Liver (tissue), 7 donors: ENCODE measurements at regions not wholly inside any gene's neighbourhood (a gene's known extent, or its start where the extent isn't known, plus 50 kb on each side); places are given as distances from the start of the nearest gene placed in this dataset.

ENCODE experiments used
- DNase-seq: peaks from one replicate; pipeline ENCODE4 v3.0.0-alpha.2; 2017; ENCODE audit warnings: low spot score
- H3K27ac ChIP-seq, 2 donors: one replicate each; pipeline ENCODE4 v1.7.0; 2013; ENCODE audit warnings: inconsistent platforms in 2 of 2, low read length in 2 of 2, control low read depth in 1 of 2, low read depth in 1 of 2, mild to moderate bottlenecking in 1 of 2
- H3K27me3 ChIP-seq, 4 donors: one replicate each; pipeline versions ENCODE4 v1.6.1 to v1.7.0; 2013; ENCODE audit warnings: low read length in 3 of 4, inconsistent platforms in 1 of 4, mild to moderate bottlenecking in 1 of 4, moderate library complexity in 1 of 4; ENCODE audit not compliant: control insufficient read depth in 4 of 4, insufficient read depth in 4 of 4
- H3K36me3 ChIP-seq, 4 donors: one replicate each; pipeline versions ENCODE4 v1.6.1 to v1.7.0; 2013; ENCODE audit warnings: low read length in 3 of 4, mild to moderate bottlenecking in 3 of 4, low read depth in 1 of 4, moderate library complexity in 1 of 4; ENCODE audit not compliant: control insufficient read depth in 4 of 4, insufficient read depth in 3 of 4
- H3K4me1 ChIP-seq, 4 donors: one replicate each; pipeline versions ENCODE4 v1.6.1 to v1.7.0; 2013; ENCODE audit warnings: low read length in 3 of 4, mild to moderate bottlenecking in 3 of 4, moderate library complexity in 1 of 4; ENCODE audit not compliant: control insufficient read depth in 4 of 4, insufficient read depth in 4 of 4
- H3K4me3 ChIP-seq, 3 donors: one replicate each; pipeline versions ENCODE4 v1.6.1 to v1.7.0; 2013; ENCODE audit warnings: low read length in 3 of 3, control low read depth in 1 of 3, low read depth in 1 of 3, mild to moderate bottlenecking in 1 of 3
- H3K9ac ChIP-seq, 2 donors: one replicate each; pipeline ENCODE4 v1.7.0; 2013; ENCODE audit warnings: low read length in 2 of 2, mild to moderate bottlenecking in 2 of 2, moderate library complexity in 2 of 2, control low read depth in 1 of 2, low read depth in 1 of 2
- H3K9me3 ChIP-seq, 4 donors: one replicate each; pipeline versions ENCODE4 v1.6.1 to v1.7.0; 2013; ENCODE audit warnings: low read length in 3 of 4; ENCODE audit not compliant: control insufficient read depth in 4 of 4
- EGR1 ChIP-seq, 2 donors: IDR thresholded peaks; 2 replicates each; pipeline ENCODE4 v1.6.1; 2016 to 2018; ENCODE audit warnings: antibody characterized with exemption in 2 of 2, low read depth in 2 of 2
- FOXA1 ChIP-seq: IDR thresholded peaks from 2 replicates; pipeline ENCODE4 v1.6.1; 2016; ENCODE audit warnings: antibody characterized with exemption
- FOXA2 ChIP-seq: IDR thresholded peaks from 2 replicates; pipeline ENCODE4 v1.6.1; 2016; ENCODE audit warnings: antibody characterized with exemption
- GABPA ChIP-seq, 2 donors: IDR thresholded peaks in 1 of 2; conservative IDR thresholded peaks in 1 of 2; 2 replicates each; pipeline ENCODE4 v1.6.1; 2016; ENCODE audit warnings: antibody characterized with exemption in 2 of 2, mild to moderate bottlenecking in 1 of 2, moderate library complexity in 1 of 2
- HNF4A ChIP-seq, 2 donors: conservative IDR thresholded peaks; 2 replicates each; pipeline ENCODE4 v1.6.1; 2016; ENCODE audit warnings: antibody characterized with exemption in 2 of 2, mild to moderate bottlenecking in 2 of 2
- HNF4G ChIP-seq: IDR thresholded peaks from 2 replicates; pipeline ENCODE4 v1.6.1; 2016; ENCODE audit warnings: antibody characterized with exemption
- JUND ChIP-seq, 2 donors: IDR thresholded peaks; 2 replicates each; pipeline ENCODE4 v1.6.1; 2016; ENCODE audit warnings: antibody characterized with exemption in 2 of 2
- NR2F2 ChIP-seq: IDR thresholded peaks from 2 replicates; pipeline ENCODE4 v1.6.1; 2016; ENCODE audit warnings: antibody characterized with exemption
- RAD21 ChIP-seq, 2 donors: IDR thresholded peaks; 2 replicates each; pipeline ENCODE4 v1.6.1; 2016; ENCODE audit warnings: antibody characterized with exemption in 2 of 2, mild to moderate bottlenecking in 2 of 2
- RXRA ChIP-seq, 2 donors: IDR thresholded peaks; 2 replicates each; pipeline ENCODE4 v1.6.1; 2017 to 2018; ENCODE audit warnings: antibody characterized with exemption in 2 of 2, mild to moderate bottlenecking in 1 of 2
- SP1 ChIP-seq: IDR thresholded peaks from 2 replicates; pipeline ENCODE4 v1.6.1; 2018; ENCODE audit warnings: antibody characterized with exemption, mild to moderate bottlenecking
- TAF1 ChIP-seq: conservative IDR thresholded peaks from 2 replicates; pipeline ENCODE4 v1.6.1; 2016; ENCODE audit warnings: antibody characterized with exemption, mild to moderate bottlenecking
- YY1 ChIP-seq: IDR thresholded peaks from 2 replicates; pipeline ENCODE4 v1.6.1; 2016; ENCODE audit warnings: antibody characterized with exemption, mild to moderate bottlenecking
- TF ChIP-seq, protein P1 (sequence below): IDR thresholded peaks from 2 replicates; pipeline ENCODE4 v1.6.1; 2016; ENCODE audit warnings: antibody characterized with exemption
- TF ChIP-seq, protein P2 (sequence below): IDR thresholded peaks from 2 replicates; pipeline ENCODE4 v1.6.1; 2016; ENCODE audit warnings: antibody characterized with exemption, mild to moderate bottlenecking
- TF ChIP-seq, protein P3 (sequence below): IDR thresholded peaks from 2 replicates; pipeline ENCODE4 v1.6.1; 2016; ENCODE audit warnings: antibody characterized with exemption
- TF ChIP-seq, protein P4 (sequence below): fragments of 150-350 bp; IDR thresholded peaks from 2 replicates; pipeline ENCODE4 v1.5.1; 2017; ENCODE audit warnings: improper control_type of control experiment, low read depth, low read length; ENCODE audit not compliant: missing input control
- donor health status: healthy.
- donor health status: healthy.
- donor health status: healthy.
- donor health status: healthy.

DNA sequence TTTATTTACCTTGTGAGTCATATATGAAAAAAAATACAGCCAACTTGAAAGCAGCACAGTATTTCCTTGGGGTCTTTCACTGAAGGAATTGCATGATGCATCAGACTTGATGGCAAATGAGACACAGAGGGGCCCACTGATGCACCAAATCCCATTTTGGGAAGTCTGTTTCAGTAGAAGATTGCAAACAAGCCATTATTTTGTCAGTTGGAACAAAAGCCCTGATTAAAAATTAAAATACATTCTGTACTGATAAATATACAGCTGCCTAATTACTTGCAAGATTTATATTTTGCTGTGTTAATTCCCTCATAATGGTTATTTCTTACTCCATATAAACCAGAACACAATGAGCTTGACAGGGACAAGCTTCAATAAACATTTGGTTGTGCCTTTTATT lies 370.4 kb downstream of the SUCLG1 start:
- Histone ChIP-seq H3K36me3 (no peaks in the 10 kb centered on the region), H3K27me3 (no peaks in the 10 kb centered on the region), H3K4me1 (no peaks in the 10 kb centered on the region), H3K9ac (no peak overlapping the region), H3K27ac (no peak overlapping the region), H3K4me3 (no peak overlapping the region), H3K9me3 (no peaks in the 10 kb centered on the region)
- TF ChIP-seq EGR1 (IDR thresholded peaks at IDR 0.05; ENCODE audit: low read depth in 2 of 2) = no peak
- no peak for TF ChIP-seq JUND (IDR thresholded peaks at IDR 0.05)
- no peak for TF ChIP-seq FOXA2
- no peak for TF ChIP-seq NR2F2
- TF ChIP-seq, protein P1, sequence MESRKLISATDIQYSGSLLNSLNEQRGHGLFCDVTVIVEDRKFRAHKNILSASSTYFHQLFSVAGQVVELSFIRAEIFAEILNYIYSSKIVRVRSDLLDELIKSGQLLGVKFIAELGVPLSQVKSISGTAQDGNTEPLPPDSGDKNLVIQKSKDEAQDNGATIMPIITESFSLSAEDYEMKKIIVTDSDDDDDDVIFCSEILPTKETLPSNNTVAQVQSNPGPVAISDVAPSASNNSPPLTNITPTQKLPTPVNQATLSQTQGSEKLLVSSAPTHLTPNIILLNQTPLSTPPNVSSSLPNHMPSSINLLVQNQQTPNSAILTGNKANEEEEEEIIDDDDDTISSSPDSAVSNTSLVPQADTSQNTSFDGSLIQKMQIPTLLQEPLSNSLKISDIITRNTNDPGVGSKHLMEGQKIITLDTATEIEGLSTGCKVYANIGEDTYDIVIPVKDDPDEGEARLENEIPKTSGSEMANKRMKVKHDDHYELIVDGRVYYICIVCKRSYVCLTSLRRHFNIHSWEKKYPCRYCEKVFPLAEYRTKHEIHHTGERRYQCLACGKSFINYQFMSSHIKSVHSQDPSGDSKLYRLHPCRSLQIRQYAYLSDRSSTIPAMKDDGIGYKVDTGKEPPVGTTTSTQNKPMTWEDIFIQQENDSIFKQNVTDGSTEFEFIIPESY = no peak
- no peak for TF ChIP-seq TAF1
- TF ChIP-seq, protein P2, sequence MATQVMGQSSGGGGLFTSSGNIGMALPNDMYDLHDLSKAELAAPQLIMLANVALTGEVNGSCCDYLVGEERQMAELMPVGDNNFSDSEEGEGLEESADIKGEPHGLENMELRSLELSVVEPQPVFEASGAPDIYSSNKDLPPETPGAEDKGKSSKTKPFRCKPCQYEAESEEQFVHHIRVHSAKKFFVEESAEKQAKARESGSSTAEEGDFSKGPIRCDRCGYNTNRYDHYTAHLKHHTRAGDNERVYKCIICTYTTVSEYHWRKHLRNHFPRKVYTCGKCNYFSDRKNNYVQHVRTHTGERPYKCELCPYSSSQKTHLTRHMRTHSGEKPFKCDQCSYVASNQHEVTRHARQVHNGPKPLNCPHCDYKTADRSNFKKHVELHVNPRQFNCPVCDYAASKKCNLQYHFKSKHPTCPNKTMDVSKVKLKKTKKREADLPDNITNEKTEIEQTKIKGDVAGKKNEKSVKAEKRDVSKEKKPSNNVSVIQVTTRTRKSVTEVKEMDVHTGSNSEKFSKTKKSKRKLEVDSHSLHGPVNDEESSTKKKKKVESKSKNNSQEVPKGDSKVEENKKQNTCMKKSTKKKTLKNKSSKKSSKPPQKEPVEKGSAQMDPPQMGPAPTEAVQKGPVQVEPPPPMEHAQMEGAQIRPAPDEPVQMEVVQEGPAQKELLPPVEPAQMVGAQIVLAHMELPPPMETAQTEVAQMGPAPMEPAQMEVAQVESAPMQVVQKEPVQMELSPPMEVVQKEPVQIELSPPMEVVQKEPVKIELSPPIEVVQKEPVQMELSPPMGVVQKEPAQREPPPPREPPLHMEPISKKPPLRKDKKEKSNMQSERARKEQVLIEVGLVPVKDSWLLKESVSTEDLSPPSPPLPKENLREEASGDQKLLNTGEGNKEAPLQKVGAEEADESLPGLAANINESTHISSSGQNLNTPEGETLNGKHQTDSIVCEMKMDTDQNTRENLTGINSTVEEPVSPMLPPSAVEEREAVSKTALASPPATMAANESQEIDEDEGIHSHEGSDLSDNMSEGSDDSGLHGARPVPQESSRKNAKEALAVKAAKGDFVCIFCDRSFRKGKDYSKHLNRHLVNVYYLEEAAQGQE = no peak
- TF ChIP-seq, protein P3, sequence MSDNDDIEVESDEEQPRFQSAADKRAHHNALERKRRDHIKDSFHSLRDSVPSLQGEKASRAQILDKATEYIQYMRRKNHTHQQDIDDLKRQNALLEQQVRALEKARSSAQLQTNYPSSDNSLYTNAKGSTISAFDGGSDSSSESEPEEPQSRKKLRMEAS = no peak
- no peak for DNase-seq

DNA sequence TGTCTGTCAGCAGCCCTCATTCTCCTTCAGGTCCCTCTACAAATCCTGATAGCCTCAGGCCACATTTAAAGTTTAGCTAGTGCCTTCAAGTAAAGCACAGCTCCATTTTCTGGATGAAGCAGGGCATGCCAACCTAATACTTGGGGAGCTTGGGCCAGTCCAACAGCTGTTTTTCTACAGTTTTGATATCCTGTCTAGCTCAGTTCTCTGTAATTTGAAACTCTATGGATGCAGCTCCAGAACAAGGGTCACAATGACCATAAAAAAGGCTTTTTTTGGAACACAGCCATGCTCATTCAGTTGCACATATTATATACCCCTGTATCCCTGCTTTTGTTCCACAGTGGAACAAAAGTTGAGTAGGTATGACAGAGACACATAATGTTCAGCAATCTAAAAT lies 373.5 kb downstream of the SUCLG1 start:
- no peaks in the 10 kb centered on the region for H3K27me3 ChIP-seq
- DNase-seq = no peak
- no peaks in the 10 kb centered on the region for H3K4me1 ChIP-seq
- no peaks in the 10 kb centered on the region for H3K9me3 ChIP-seq
- H3K27ac ChIP-seq = no peak overlapping the region
- no peaks in the 10 kb centered on the region for H3K36me3 ChIP-seq
- TF ChIP-seq, protein P2 = no peak
- TF ChIP-seq SP1 = no peak
- no peak for TF ChIP-seq HNF4A (conservative IDR thresholded peaks at IDR 0.05)
- no peak for TF ChIP-seq RAD21 (IDR thresholded peaks at IDR 0.05)
- no peak for TF ChIP-seq GABPA (IDR thresholded peaks at IDR 0.05 in 1 of 2, conservative IDR thresholded peaks at IDR 0.05 in 1 of 2)
- no peak for TF ChIP-seq JUND (IDR thresholded peaks at IDR 0.05)
- no peak for TF ChIP-seq FOXA1
- no peak for TF ChIP-seq YY1
- TF ChIP-seq, protein P4, sequence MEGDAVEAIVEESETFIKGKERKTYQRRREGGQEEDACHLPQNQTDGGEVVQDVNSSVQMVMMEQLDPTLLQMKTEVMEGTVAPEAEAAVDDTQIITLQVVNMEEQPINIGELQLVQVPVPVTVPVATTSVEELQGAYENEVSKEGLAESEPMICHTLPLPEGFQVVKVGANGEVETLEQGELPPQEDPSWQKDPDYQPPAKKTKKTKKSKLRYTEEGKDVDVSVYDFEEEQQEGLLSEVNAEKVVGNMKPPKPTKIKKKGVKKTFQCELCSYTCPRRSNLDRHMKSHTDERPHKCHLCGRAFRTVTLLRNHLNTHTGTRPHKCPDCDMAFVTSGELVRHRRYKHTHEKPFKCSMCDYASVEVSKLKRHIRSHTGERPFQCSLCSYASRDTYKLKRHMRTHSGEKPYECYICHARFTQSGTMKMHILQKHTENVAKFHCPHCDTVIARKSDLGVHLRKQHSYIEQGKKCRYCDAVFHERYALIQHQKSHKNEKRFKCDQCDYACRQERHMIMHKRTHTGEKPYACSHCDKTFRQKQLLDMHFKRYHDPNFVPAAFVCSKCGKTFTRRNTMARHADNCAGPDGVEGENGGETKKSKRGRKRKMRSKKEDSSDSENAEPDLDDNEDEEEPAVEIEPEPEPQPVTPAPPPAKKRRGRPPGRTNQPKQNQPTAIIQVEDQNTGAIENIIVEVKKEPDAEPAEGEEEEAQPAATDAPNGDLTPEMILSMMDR = no peak
- no peak for TF ChIP-seq EGR1 (IDR thresholded peaks at IDR 0.05; ENCODE audit: low read depth in 2 of 2)
- TF ChIP-seq HNF4G = no peak
- TF ChIP-seq RXRA (IDR thresholded peaks at IDR 0.05) = no peak
- TF ChIP-seq, protein P1 = no peak
- no peak for TF ChIP-seq NR2F2
- no peak for TF ChIP-seq TAF1
- no peak for TF ChIP-seq FOXA2
- TF ChIP-seq, protein P3 = no peak
- no peak overlapping the region for H3K9ac ChIP-seq
- no peak overlapping the region for H3K4me3 ChIP-seq
